ENCODE measurements at regions not wholly inside any gene's neighbourhood (a gene's known extent, or its start where the extent isn't known, plus 50 kb on each side); places are given as distances from the start of the nearest gene placed in this dataset.

- WGBS (ENCODE audit: low lambda C conversion rate): no CpG with 5 or more reads among the region's 1 CpG
- intact Hi-C loops (cut with micrococcal nuclease; ENCODE audit: unreplicated experiment): no loop called here
- TF ChIP-seq DNMT3B (CRISPR knock-in tag; conservative IDR thresholded peaks at IDR 0.05): no peak
- no peak for TF ChIP-seq POLR2G (IDR thresholded peaks at IDR 0.05; ENCODE audit: low read depth, low read length)
- TF ChIP-seq ZNF543 (CRISPR knock-in tag; IDR thresholded peaks at IDR 0.05): no peak
- no peak for TF ChIP-seq NFIB (CRISPR knock-in tag; IDR thresholded peaks at IDR 0.05; ENCODE audit: borderline replicate concordance)
- no peak for TF ChIP-seq ZNF354B (CRISPR knock-in tag; IDR thresholded peaks at IDR 0.05)
- no peak for TF ChIP-seq MEF2D (CRISPR knock-in tag; IDR thresholded peaks at IDR 0.05)
- no peak for TF ChIP-seq SAFB2 (CRISPR knock-in tag; IDR thresholded peaks at IDR 0.05; ENCODE audit: borderline replicate concordance, low read depth)
- TF ChIP-seq, protein P1, sequence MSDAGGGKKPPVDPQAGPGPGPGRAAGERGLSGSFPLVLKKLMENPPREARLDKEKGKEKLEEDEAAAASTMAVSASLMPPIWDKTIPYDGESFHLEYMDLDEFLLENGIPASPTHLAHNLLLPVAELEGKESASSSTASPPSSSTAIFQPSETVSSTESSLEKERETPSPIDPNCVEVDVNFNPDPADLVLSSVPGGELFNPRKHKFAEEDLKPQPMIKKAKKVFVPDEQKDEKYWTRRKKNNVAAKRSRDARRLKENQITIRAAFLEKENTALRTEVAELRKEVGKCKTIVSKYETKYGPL (CRISPR knock-in tag; IDR thresholded peaks at IDR 0.05): no peak
- TF ChIP-seq CENPX (CRISPR knock-in tag; IDR thresholded peaks at IDR 0.05): no peak
- TF ChIP-seq ZNF556 (CRISPR knock-in tag; IDR thresholded peaks at IDR 0.05; ENCODE audit: borderline replicate concordance): no peak
- TF ChIP-seq ZBTB40 (IDR thresholded peaks at IDR 0.05): no peak
- no peak for TF ChIP-seq ZBTB40 (CRISPR knock-in tag; IDR thresholded peaks at IDR 0.05)
- TF ChIP-seq ZNF513 (CRISPR knock-in tag; conservative IDR thresholded peaks at IDR 0.05): no peak
Observed at GRCh38 chrX:40327085-40327484, 229.3 kb upstream of the BCOR start.

More at GRCh38 chrX:40327085-40327484, 229.3 kb upstream of the BCOR start:
- Histone ChIP-seq H3K4me3 (replicated peaks in 1 of 3; ENCODE audit: insufficient read depth in 1 of 3, low read depth in 2 of 3, low read length in 3 of 3) (no peak overlapping the region), H3K4me2 (ENCODE audit: low read depth, low read length) (no peak overlapping the region), H3K9ac (ENCODE audit: insufficient read depth, low read depth, low read length) (no peak overlapping the region), H4K20me1 (ENCODE audit: insufficient read depth, low read length) (no peaks in the 10 kb centered on the region), H3K27ac (ENCODE audit: extremely low read length, insufficient read depth, low read length) (no peak overlapping the region), H3K36me3 (replicated peaks in 1 of 2; ENCODE audit: control insufficient read depth in 1 of 2, insufficient read depth in 2 of 2, low read length in 2 of 2) (no peaks in the 10 kb centered on the region), H3K9me3 (ENCODE audit: low read length) (no peaks in the 10 kb centered on the region), H2AFZ (ENCODE audit: low read length) (no peak overlapping the region), H3K4me1 (ENCODE audit: insufficient read depth, low read length) (no peaks in the 10 kb centered on the region), H3K79me2 (ENCODE audit: insufficient read depth, low read length) (no peaks in the 10 kb centered on the region), H3K27me3 (ENCODE audit: control insufficient read depth in 1 of 2, insufficient read depth in 2 of 2, low read length in 2 of 2) (no peaks in the 10 kb centered on the region)
- in situ Hi-C loops (cut with HindIII; ENCODE audit: extremely low pct_ligation_motif_present, low pct_unique_long_range_greater_than_20kb): no loop called here
- FAIRE-seq: no peak
- CTCF ChIA-PET (ENCODE audit: low intra/inter-chr PET ratio, low total read pairs): no interaction called here
- BruUV-seq (replicated peaks): no TSS peak
- no peak for DNase-seq (ENCODE audit: low spot score)
- no peak for ATAC-seq
- POLR2A ChIA-PET: no interaction called here

All from HepG2 (cell line).